Right cardiac atrium (tissue), 5 donors: ENCODE measurements at regions not wholly inside any gene's neighbourhood (a gene's known extent, or its start where the extent isn't known, plus 50 kb on each side); places are given as distances from the start of the nearest gene placed in this dataset.

Experiments used
- ATAC-seq, 2 donors: fragments of 200-7000 bp; cut with Tn5 transposase; one replicate each; pipeline versions ENCODE4 v1.8.0 to v1.9.1; 2020; ENCODE audit warnings: moderate library complexity in 2 of 2, mild to moderate bottlenecking in 1 of 2
- DNase-seq, 3 donors: peaks; one replicate each; pipeline ENCODE4 v3.0.0-alpha.2; 2020
- H3K27ac ChIP-seq: one replicate; pipeline ENCODE4 v1.5.1; 2013; ENCODE audit warnings: mild to moderate bottlenecking, low read length, control low read depth, moderate library complexity
- H3K27me3 ChIP-seq: one replicate; pipeline ENCODE4 v1.6.1; 2013; ENCODE audit not compliant: control insufficient read depth, insufficient read depth
- H3K4me1 ChIP-seq: one replicate; pipeline ENCODE4 v1.6.1; 2013; ENCODE audit warnings: low read length; ENCODE audit not compliant: control insufficient read depth, insufficient read depth
- H3K4me3 ChIP-seq: one replicate; pipeline ENCODE4 v1.5.1; 2013; ENCODE audit warnings: low read length, control low read depth
- H3K9me3 ChIP-seq: one replicate; pipeline ENCODE4 v1.6.1; 2013; ENCODE audit warnings: low read length; ENCODE audit not compliant: control insufficient read depth
- WGBS: extraction: QIAGEN DNeasy Blood & Tissue Kit; methylation state at CpG from one replicate; pipeline ENCODE4 v1.1.7; 2013; 5-methylcytosine and 5-hydroxymethylcytosine counted together
- intact Hi-C, 4 donors: fragments of 100-400 bp; cut with DNase I; formaldehyde crosslinking; loops; one replicate each; pipeline versions ENCODE4 v1.11.0 to v1.14.0; 2022 to 2023
- donor health status: healthy with polysubstance abuse.
- donor health status: DM: no; HTN: yes; CAD: no.
- donor health status: DM: no; HTN: no; CAD: no.
- donor health status: DM: no; HTN: yes; CAD: no; lungs with severe emphysema.
- donor health status: DM: yes; HTN: yes; CAD: no.

DNA sequence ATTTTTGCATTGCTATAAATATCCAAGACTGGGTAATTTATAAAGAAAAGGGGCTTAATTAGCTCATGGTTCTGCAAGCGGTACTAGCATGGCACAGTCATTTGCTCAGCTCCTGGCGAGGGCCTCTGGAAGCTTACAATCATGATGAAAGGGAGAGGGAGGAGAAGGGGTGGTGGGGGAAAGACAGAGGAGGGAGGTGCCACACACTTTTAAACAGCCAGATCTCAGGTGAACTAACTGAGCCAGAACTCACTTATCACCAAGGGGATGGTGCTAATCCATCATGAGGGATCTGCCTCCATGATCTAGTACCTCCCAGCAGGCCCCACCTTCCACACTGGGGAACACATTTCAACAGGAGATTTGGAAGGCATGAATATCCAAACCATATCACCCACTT is 476.3 kb downstream of the PCNX1 start:
- intact Hi-C loops, result no loop called here
- Histone ChIP-seq H3K4me1 (peaks cover 2% of the 10 kb centered on the region), H3K27me3 (no peaks in the 10 kb centered on the region), H3K4me3 (no peak overlapping the region), H3K9me3 (no peaks in the 10 kb centered on the region), H3K27ac (no peak overlapping the region)
- 98% methylated on average over 2 of the region's 2 CpGs for WGBS
- DNase-seq (no peak), ATAC-seq (no peak)

DNA sequence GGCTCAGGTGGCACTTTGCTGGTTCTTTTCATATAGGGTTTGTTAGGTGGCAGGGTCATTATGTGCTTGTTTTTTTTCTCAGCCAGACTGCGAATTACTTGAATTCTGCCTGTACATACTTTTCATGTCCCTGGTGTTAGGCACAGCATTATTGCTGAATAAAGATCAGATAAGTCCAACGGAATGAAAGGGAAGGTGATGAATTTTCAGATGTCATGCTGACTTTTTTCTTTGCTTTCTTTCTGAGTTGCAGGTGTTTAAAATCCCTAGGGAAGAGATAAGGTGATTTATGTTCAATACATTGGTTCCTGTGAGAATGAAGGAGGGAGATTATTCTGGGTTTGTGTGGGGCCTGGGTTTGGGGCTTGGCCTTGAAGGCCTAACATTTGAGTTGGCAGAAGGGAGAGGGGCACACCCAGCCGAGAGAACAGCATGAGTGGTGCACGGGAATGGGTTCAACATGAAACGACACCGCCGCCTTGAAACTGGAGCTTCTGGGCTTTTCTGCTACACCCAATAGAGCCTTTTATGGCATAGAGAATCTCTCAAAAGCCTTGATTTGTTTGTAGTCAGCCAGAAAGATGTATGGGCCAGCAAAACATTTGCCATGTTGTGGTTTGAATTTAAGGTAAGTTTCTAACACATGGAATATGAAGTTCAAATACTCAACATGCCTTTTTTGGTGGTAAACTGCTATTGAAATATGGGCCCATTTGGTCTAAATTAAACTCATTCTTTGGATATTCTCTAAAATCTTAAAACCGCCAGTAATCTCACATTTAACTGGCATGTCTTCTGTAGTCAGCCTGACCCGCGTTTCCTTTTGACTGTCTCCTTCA is 477.0 kb downstream of the PCNX1 start:
- no peak for ATAC-seq
- H3K4me3 ChIP-seq, result no peak overlapping the region
- 87% methylated on average over 10 of the region's 10 CpGs for WGBS

DNA sequence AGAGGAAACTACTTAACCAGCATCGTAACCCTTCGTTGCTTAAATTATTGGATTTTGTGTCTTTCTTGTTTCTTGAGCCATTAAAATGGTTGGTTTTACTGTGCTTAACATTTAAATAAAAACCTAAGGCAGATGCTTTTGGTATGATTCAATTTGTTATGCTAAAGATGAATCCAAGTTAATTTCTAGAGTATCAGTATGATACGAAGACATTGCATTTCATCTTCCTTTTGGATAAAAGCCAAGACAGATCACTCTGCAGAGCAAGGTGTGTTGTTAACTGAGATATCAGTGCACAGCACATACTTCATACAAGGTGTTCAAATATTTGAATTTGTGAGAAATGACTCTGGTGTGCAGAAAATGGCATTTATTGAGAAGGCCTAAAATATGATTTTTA is 480.5 kb downstream of the PCNX1 start:
- ATAC-seq, result no peak
- intact Hi-C loops, result no loop called here
- Histone ChIP-seq H3K4me3 (no peak overlapping the region), H3K27me3 (no peaks in the 10 kb centered on the region), H3K9me3 (no peaks in the 10 kb centered on the region), H3K27ac (no peak overlapping the region), H3K4me1 (no peaks in the 10 kb centered on the region)
- WGBS, result 95% methylated on average over 3 of the region's 3 CpGs
- no peak for DNase-seq

More for the DNA sequence above, 477.0 kb downstream of the PCNX1 start:
- no peak overlapping the region for H3K27ac ChIP-seq
- intact Hi-C loops, result no loop called here
- no peaks in the 10 kb centered on the region for H3K4me1 ChIP-seq
- no peaks in the 10 kb centered on the region for H3K9me3 ChIP-seq
- DNase-seq, result no peak
- no peaks in the 10 kb centered on the region for H3K27me3 ChIP-seq

DNA sequence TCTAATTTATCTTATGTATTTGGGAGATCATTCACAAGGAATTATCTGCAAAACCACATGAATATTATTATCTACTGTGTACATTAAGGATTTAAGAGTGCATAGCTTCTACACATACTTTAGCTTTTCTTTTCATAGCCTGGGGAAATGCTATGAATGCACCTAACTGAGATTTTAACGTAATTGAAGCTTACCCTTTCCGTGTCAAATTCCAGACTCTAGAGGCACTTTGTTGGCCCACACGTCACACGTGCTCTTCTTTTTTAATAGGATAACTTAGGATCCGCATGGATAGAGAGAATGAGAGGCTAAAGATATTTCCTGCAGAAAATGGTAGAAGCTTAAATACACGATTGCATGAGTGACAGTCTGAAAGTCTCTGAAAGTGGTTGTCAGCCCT is 481.1 kb downstream of the PCNX1 start:
- WGBS, result 89% methylated on average over 6 of the region's 6 CpGs
- H3K4me1 ChIP-seq, result no peaks in the 10 kb centered on the region
- H3K9me3 ChIP-seq, result no peaks in the 10 kb centered on the region
- H3K27me3 ChIP-seq, result no peaks in the 10 kb centered on the region
- H3K4me3 ChIP-seq, result no peak overlapping the region
- DNase-seq (no peak), ATAC-seq (no peak)
- intact Hi-C loops, result no loop called here
- H3K27ac ChIP-seq, result no peak overlapping the region

DNA sequence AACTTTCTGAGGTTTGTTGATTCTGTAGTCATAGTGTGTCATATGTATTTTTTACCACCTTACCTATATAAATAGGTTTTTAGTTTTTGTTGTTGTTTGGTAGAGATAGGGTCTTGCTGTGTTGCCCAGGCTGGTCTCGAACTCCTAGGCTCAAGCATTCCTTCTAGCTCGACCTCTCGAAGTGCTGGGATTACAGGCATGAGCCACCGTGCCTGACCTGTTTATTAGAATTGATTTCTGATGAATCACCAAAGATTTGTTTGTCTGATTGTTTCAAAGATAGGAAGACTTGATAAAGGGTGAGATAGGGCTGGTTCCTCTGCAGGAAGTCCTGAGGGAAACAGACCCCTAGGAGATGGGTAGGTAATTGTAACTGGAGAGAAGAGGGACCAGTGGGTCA is 481.6 kb downstream of the PCNX1 start:
- DNase-seq (no peak), ATAC-seq (no peak)

DNA sequence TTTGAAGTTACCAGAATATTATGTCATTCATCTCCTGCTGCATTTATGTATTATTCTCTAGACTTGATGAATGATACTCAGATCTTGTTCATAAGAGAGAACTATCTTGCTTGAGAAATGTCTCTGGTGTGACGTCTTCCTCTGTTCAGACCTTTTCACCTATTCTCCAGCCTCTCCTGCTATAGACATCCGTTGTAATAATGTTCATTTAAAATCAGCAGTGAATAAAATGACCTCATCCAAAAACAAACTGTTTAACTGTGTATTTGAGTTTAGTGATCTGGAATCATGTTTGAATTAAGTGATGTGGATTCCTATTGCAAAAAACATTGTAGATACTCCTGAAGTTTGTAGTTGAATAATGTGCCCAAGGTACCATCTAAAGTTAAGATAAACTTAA is 487.1 kb downstream of the PCNX1 start:
- DNase-seq, result no peak
- no peak overlapping the region for H3K4me3 ChIP-seq
- H3K27ac ChIP-seq, result no peak overlapping the region
- H3K9me3 ChIP-seq, result no peaks in the 10 kb centered on the region
- H3K27me3 ChIP-seq, result no peaks in the 10 kb centered on the region
- 60% methylated on average over 2 of the region's 2 CpGs for WGBS
- H3K4me1 ChIP-seq, result no peaks in the 10 kb centered on the region
- intact Hi-C loops, result no loop called here
- no peak for ATAC-seq

More for the DNA sequence above, 481.6 kb downstream of the PCNX1 start:
- Histone ChIP-seq H3K9me3 (no peaks in the 10 kb centered on the region), H3K27ac (no peak overlapping the region), H3K4me1 (no peaks in the 10 kb centered on the region), H3K27me3 (no peaks in the 10 kb centered on the region), H3K4me3 (no peak overlapping the region)
- intact Hi-C loops, result no loop called here
- WGBS, result 90% methylated on average over 4 of the region's 4 CpGs

DNA sequence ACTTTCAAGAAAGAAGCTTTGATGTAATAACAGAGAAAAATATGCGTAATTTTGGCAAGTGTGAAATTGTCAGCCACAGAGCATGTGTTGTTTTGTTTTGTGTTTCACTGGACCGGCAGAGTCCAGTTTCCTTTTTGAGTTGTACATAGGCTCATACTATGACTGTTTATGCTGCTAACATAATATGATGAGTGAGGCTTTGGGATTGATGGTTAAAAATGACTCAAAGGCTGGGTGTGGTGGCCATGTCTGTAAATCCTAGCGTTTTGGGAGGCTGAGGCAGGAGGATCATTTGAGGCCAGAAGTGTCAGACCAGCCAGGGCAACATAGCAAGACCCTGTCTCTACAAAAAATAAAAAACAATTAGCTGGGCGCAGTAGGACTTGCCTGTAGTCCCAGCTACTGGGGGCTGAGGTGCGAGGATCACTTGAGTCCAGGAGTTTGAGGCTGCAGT is 487.9 kb downstream of the PCNX1 start:
- Histone ChIP-seq H3K4me3 (no peak overlapping the region), H3K27me3 (no peaks in the 10 kb centered on the region), H3K27ac (no peak overlapping the region), H3K4me1 (no peaks in the 10 kb centered on the region), H3K9me3 (no peaks in the 10 kb centered on the region)
- DNase-seq (no peak), ATAC-seq (no peak)
- intact Hi-C loops, result no loop called here
- WGBS, result 91% methylated on average over 5 of the region's 5 CpGs

DNA sequence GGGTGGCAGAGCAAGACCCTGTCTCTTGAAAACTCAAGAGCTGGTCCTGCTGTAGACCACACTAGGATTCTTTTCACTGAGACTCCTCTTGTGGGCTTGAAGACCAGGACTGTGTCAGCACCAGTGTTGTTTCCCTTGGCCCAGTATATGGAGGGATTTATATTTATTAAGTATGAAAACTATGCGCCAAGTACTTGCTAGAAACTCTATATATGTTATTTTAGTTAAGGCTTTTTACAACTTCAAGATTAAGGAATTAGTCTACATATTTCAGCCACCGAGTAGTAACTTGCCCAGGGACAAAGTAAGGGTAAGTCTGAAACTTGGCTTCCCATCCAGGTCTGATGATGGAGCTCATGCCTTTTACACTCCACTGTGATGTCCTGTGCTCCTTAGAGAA is 488.4 kb downstream of the PCNX1 start:
- no peaks in the 10 kb centered on the region for H3K27me3 ChIP-seq
- no peaks in the 10 kb centered on the region for H3K4me1 ChIP-seq
- DNase-seq (no peak), ATAC-seq (no peak)
- no peak overlapping the region for H3K27ac ChIP-seq
- intact Hi-C loops, result no loop called here
- 94% methylated on average over 2 of the region's 2 CpGs for WGBS
- no peaks in the 10 kb centered on the region for H3K9me3 ChIP-seq
- H3K4me3 ChIP-seq, result no peak overlapping the region

DNA sequence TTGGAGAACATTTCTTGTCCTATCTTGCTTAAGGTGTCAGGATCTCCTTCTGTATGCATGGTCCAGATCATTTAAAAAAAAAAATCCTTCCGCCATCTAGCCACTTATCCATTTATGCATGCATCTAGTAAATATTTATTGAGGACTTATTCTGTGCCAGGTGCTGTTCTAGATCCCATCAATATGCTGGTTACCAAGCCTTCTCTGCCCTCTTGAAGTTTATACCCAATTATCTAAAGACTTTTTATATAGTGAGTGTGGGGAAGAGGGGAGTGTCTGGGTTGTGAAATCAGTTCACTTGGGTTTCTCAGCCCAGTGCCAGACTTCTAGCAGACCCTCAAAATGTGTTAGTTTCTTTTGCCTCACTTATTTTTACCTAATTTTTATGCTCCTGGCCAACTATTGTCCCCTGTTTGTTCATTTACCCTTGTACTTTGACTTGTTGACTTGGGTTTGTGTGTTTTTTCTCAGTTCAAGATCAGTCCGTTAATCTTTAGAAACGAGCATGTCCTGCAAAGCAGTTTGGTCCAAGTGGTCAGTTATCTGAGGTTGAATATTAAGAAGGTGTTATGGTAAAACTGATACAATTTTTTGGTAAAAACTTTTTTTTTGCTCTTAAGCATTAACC is 488.9 kb downstream of the PCNX1 start:
- DNase-seq (no peak), ATAC-seq (no peak)
- WGBS, result 95% methylated on average over 3 of the region's 3 CpGs
- H3K9me3 ChIP-seq, result no peaks in the 10 kb centered on the region
- H3K4me3 ChIP-seq, result no peak overlapping the region
- intact Hi-C loops, result no loop called here
- no peaks in the 10 kb centered on the region for H3K27me3 ChIP-seq
- H3K4me1 ChIP-seq, result no peaks in the 10 kb centered on the region
- H3K27ac ChIP-seq, result no peak overlapping the region

DNA sequence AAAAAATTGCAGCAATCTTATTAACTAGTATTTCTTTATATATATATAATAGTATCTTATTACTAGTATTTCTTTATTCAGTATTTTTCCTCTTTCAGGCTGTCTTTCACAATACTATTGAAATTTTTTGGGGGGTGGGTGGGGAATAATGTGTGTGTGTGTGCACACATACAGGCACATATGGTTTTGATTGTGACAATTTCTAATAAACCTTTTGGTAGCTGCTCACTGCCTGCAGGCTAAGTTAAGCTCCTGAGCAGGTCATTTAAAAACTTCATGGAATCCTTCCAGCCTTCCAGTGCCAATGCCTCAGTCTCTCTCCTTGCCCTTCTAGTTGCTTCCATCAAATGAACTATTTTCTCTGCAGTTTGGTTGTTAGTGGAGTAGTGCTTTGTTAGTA is 490.1 kb downstream of the PCNX1 start:
- H3K27ac ChIP-seq, result no peak overlapping the region
- no peaks in the 10 kb centered on the region for H3K9me3 ChIP-seq
- no peak for ATAC-seq
- DNase-seq, result no peak
- intact Hi-C loops, result no loop called here
- H3K4me3 ChIP-seq, result no peak overlapping the region
- no peaks in the 10 kb centered on the region for H3K4me1 ChIP-seq
- no peaks in the 10 kb centered on the region for H3K27me3 ChIP-seq

DNA sequence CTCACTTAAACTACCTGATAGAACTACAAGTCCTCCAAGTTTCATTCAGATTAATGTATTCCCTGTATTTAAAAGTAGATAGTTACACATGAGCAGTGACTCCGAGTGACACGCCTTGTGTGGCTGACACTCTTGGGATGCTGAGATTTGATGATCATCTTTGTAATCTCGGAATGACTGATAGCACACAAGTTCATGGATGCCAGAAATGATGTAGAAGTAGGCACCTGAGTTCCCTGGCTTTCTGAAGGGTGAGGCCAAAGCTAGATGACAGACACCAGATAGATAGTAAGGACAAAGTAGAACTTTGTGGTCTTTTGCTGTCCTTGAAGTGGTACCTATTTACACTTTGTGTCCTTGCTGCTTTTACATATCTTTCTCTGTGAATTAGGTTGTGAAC is 491.2 kb downstream of the PCNX1 start:
- H3K4me1 ChIP-seq, result no peaks in the 10 kb centered on the region
- no peaks in the 10 kb centered on the region for H3K27me3 ChIP-seq
- H3K4me3 ChIP-seq, result no peak overlapping the region
- WGBS, result 94% methylated on average over 3 of the region's 3 CpGs
- H3K27ac ChIP-seq, result no peak overlapping the region
- intact Hi-C loops, result no loop called here
- DNase-seq (no peak), ATAC-seq (no peak)
- no peaks in the 10 kb centered on the region for H3K9me3 ChIP-seq
